IMR-90 (cell line): ENCODE measurements at regions not wholly inside any gene's neighbourhood (a gene's known extent, or its start where the extent isn't known, plus 50 kb on each side); places are given as distances from the start of the nearest gene placed in this dataset.

Experiments
- ATAC-seq: fragments of 200-7000 bp; cut with Tn5 transposase; 2 replicates; pipeline ENCODE4 v1.9.1; 2020; ENCODE audit warnings: low read depth, mild to moderate bottlenecking, moderate library complexity
- BruUV-seq: library from RNA; stranded (reverse); fragments of 400-500 nt; replicated peaks from 2 replicates; lab custom pipeline; 2021; lab: Mats Ljungman, UMichigan
- CTCF ChIA-PET: fragments of 300-600 bp; formaldehyde crosslinking; extraction: SDS; loops from one replicate; lab custom pipeline; 2021; ENCODE audit warnings: antibody characterized with exemption; lab: Yijun Ruan, JAX
- POLR2A ChIA-PET: fragments of 300-600 bp; sonication (Branson Sonifier 250); formaldehyde crosslinking; loops from one replicate; lab custom pipeline; 2022; ENCODE audit warnings: antibody characterized with exemption; ENCODE audit not compliant: unreplicated experiment; lab: Charles Lee
- DNase-seq: peaks from one replicate; pipeline ENCODE4 v3.0.0; 2013
- H2AFZ ChIP-seq: replicated peaks from 2 replicates; pipeline ENCODE3; 2013; ENCODE audit warnings: low read length, mild to moderate bottlenecking; ENCODE audit not compliant: poor library complexity
- H2AK5ac ChIP-seq: 2 replicates; pipeline ENCODE4 v1.6.1; 2013; ENCODE audit warnings: low read depth, low read length, inconsistent platforms
- H2AK9ac ChIP-seq: replicated peaks from 2 replicates; pipeline ENCODE3; 2013; ENCODE audit warnings: mild to moderate bottlenecking, low read depth, low read length, moderate library complexity; ENCODE audit not compliant: poor library complexity
- H2BK120ac ChIP-seq: 2 replicates; pipeline ENCODE4 v1.6.1; 2013; ENCODE audit warnings: low read depth, low read length, inconsistent platforms
- H2BK15ac ChIP-seq: 3 replicates; pipeline ENCODE4 v1.6.1; 2013; ENCODE audit warnings: low read depth, low read length, inconsistent platforms
- H2BK20ac ChIP-seq: 2 replicates; pipeline ENCODE4 v1.6.1; 2013; ENCODE audit warnings: low read depth, mild to moderate bottlenecking, inconsistent platforms, low read length, moderate library complexity
- H2BK5ac ChIP-seq: 2 replicates; pipeline ENCODE4 v1.6.1; 2013; ENCODE audit warnings: mild to moderate bottlenecking, low read depth, low read length, inconsistent platforms; ENCODE audit not compliant: poor library complexity, severe bottlenecking
- H3K14ac ChIP-seq: replicated peaks from 2 replicates; pipeline ENCODE4 v1.6.1; 2013; ENCODE audit warnings: low read depth, low read length, inconsistent platforms
- H3K18ac ChIP-seq: 2 replicates; pipeline ENCODE4 v1.6.1; 2013; ENCODE audit warnings: low read depth, low read length, control low read depth
- H3K23ac ChIP-seq: 2 replicates; pipeline ENCODE4 v1.6.1; 2013; ENCODE audit warnings: low read depth, low read length, inconsistent platforms
- H3K27ac ChIP-seq: 2 replicates; pipeline ENCODE4 v1.5.1; 2013; ENCODE audit warnings: mild to moderate bottlenecking, control low read depth, low read length; ENCODE audit not compliant: insufficient read depth
- H3K27me3 ChIP-seq: 2 replicates; pipeline ENCODE4 v1.6.1; 2013; ENCODE audit warnings: low read length; ENCODE audit not compliant: control insufficient read depth, insufficient read depth
- H3K36me3 ChIP-seq: 2 replicates; pipeline ENCODE4 v1.6.1; 2013; ENCODE audit warnings: low read length, mixed read lengths; ENCODE audit not compliant: control insufficient read depth, insufficient read depth
- H3K4ac ChIP-seq: 2 replicates; pipeline ENCODE4 v1.6.1; 2013; ENCODE audit warnings: low read depth, low read length, inconsistent platforms
- H3K4me1 ChIP-seq: 2 replicates; pipeline ENCODE4 v1.6.1; 2013; ENCODE audit warnings: low read length, mixed read lengths; ENCODE audit not compliant: control insufficient read depth, insufficient read depth
- H3K4me2 ChIP-seq: 2 replicates; pipeline ENCODE4 v1.6.1; 2013; ENCODE audit warnings: low read depth, mild to moderate bottlenecking, control low read depth, low read length, moderate library complexity
- H3K4me3 ChIP-seq: 2 replicates; pipeline ENCODE4 v1.5.1; 2013; ENCODE audit warnings: low read depth, mild to moderate bottlenecking, control low read depth, low read length, moderate library complexity; ENCODE audit not compliant: insufficient read depth
- H3K56ac ChIP-seq: 2 replicates; pipeline ENCODE4 v1.6.1; 2013; ENCODE audit warnings: low read length, inconsistent platforms; ENCODE audit not compliant: insufficient read depth; ENCODE audit errors: extremely low read depth
- H3K79me1 ChIP-seq, 2 experiments: 2 replicates each; pipeline ENCODE4 v1.6.1; 2013; ENCODE audit warnings: low read length in 2 of 2, inconsistent platforms in 1 of 2, low read depth in 1 of 2
- H3K9ac ChIP-seq: 2 replicates; pipeline ENCODE4 v1.6.1; 2013; ENCODE audit warnings: low read depth, low read length, control low read depth
- H3K9me1 ChIP-seq: 2 replicates; pipeline ENCODE4 v1.6.1; 2013; ENCODE audit warnings: low read length, inconsistent platforms; ENCODE audit not compliant: insufficient read depth
- H3K9me3 ChIP-seq: 2 replicates; pipeline ENCODE4 v1.6.1; 2013; ENCODE audit warnings: low read length; ENCODE audit not compliant: control insufficient read depth, insufficient read depth
- H4K20me1 ChIP-seq: 2 replicates; pipeline ENCODE4 v1.6.1; 2013; ENCODE audit warnings: low read length, inconsistent platforms; ENCODE audit not compliant: insufficient read depth
- H4K5ac ChIP-seq: 2 replicates; pipeline ENCODE4 v1.6.1; 2013; ENCODE audit warnings: mild to moderate bottlenecking, low read depth, low read length, control low read depth
- H4K8ac ChIP-seq, 2 experiments: 2 replicates each; pipeline ENCODE4 v1.6.1; 2013; ENCODE audit warnings: low read depth in 2 of 2, low read length in 2 of 2, control low read depth in 1 of 2, inconsistent platforms in 1 of 2
- H4K91ac ChIP-seq: 2 replicates; pipeline ENCODE4 v1.6.1; 2013; ENCODE audit warnings: low read depth, low read length, inconsistent platforms; ENCODE audit not compliant: insufficient read depth
- BHLHE40 ChIP-seq: fragments of 150-350 bp; IDR thresholded peaks from 2 replicates; pipeline ENCODE4 v1.6.1; 2016; ENCODE audit warnings: mild to moderate bottlenecking, low read depth, low read length
- CEBPB ChIP-seq: IDR thresholded peaks from 2 replicates; pipeline ENCODE4 v1.6.1; 2012; ENCODE audit warnings: low read depth, low read length, improper control_type of control experiment
- CHD1 ChIP-seq: IDR thresholded peaks from 2 replicates; pipeline ENCODE4 v1.6.1; 2012; ENCODE audit warnings: low read depth, low read length, improper control_type of control experiment
- CTCF ChIP-seq: conservative IDR thresholded peaks from 2 replicates; pipeline ENCODE4 v1.5.1; 2012; ENCODE audit warnings: mild to moderate bottlenecking, low read depth, low read length, improper control_type of control experiment
- FOS ChIP-seq: fragments of 150-350 bp; IDR thresholded peaks from 2 replicates; pipeline ENCODE4 v1.6.1; 2016; ENCODE audit warnings: low read depth, low read length
- MAFK ChIP-seq: IDR thresholded peaks from 2 replicates; pipeline ENCODE4 v1.6.1; 2012; ENCODE audit warnings: low read depth, low read length, improper control_type of control experiment
- MAZ ChIP-seq: IDR thresholded peaks from 2 replicates; pipeline ENCODE4 v1.6.1; 2012; ENCODE audit warnings: low read depth, mild to moderate bottlenecking, low read length, improper control_type of control experiment, moderate library complexity, borderline replicate concordance
- MXI1 ChIP-seq: IDR thresholded peaks from 2 replicates; pipeline ENCODE4 v1.6.1; 2012; ENCODE audit warnings: low read depth, mild to moderate bottlenecking, low read length, moderate library complexity, borderline replicate concordance
- NFE2L2 ChIP-seq: fragments of 150-350 bp; IDR thresholded peaks from 2 replicates; pipeline ENCODE4 v1.6.1; 2016; ENCODE audit warnings: low read depth, mild to moderate bottlenecking, low read length
- POLR2A ChIP-seq: IDR thresholded peaks from 2 replicates; pipeline ENCODE4 v1.6.1; 2012; ENCODE audit warnings: mild to moderate bottlenecking, low read depth, low read length
- RAD21 ChIP-seq: IDR thresholded peaks from 2 replicates; pipeline ENCODE4 v1.6.1; 2012; ENCODE audit warnings: low read length, improper control_type of control experiment
- RCOR1 ChIP-seq: IDR thresholded peaks from 2 replicates; pipeline ENCODE4 v1.6.1; 2012; ENCODE audit warnings: mild to moderate bottlenecking, low read length, improper control_type of control experiment; ENCODE audit not compliant: insufficient replicate concordance
- RFX5 ChIP-seq: IDR thresholded peaks from 2 replicates; pipeline ENCODE4 v1.8.0; 2012; ENCODE audit warnings: low read depth, mild to moderate bottlenecking, low read length, moderate library complexity
- SMC3 ChIP-seq: fragments of 150-350 bp; IDR thresholded peaks from 2 replicates; pipeline ENCODE4 v1.6.1; 2016; ENCODE audit warnings: low read depth, mild to moderate bottlenecking, antibody characterized with exemption, low read length, moderate library complexity
- USF2 ChIP-seq: fragments of 150-350 bp; IDR thresholded peaks from 2 replicates; pipeline ENCODE4 v1.6.1; 2017; ENCODE audit warnings: mild to moderate bottlenecking, antibody characterized with exemption, low read length, low read depth
- WGBS, 2 experiments: methylation state at CpG; one replicate each; pipeline versions ENCODE4 v1.1.5 to v1.1.7; 2013; ENCODE audit warnings: missing lambda C conversion rate in 2 of 2; ENCODE audit not compliant: insufficient read length in 1 of 2; ENCODE audit errors: extremely low coverage in 2 of 2; 5-methylcytosine and 5-hydroxymethylcytosine counted together
- dilution Hi-C: fragments of 300-500 bp; cut with HindIII; formaldehyde crosslinking; loops from one replicate; pipeline ENCODE4 v1.14.3; 2018; ENCODE audit warnings: low sequenced_read_pairs; ENCODE audit not compliant: unreplicated experiment
- in situ Hi-C: fragments of 300-500 bp; cut with MboI; formaldehyde crosslinking; loops from 3 replicates; pipeline ENCODE4 v1.14.3; 2019; ENCODE audit warnings: low sequenced_read_pairs, inconsistent platforms, mixed read lengths
- intact Hi-C: fragments of 100-400 bp; cut with micrococcal nuclease; formaldehyde crosslinking; loops from 2 replicates; pipeline ENCODE4 v1.10.0; 2022
- TF ChIP-seq, protein P1 (sequence below): fragments of 150-350 bp; IDR thresholded peaks from 2 replicates; pipeline ENCODE4 v1.6.1; 2016; ENCODE audit warnings: low read depth, mild to moderate bottlenecking, low read length, moderate library complexity, borderline replicate concordance

- no peak overlapping the region for H3K4ac ChIP-seq
These were observed 67.3 kb upstream of the TSPAN11 start for GRCh38 chr12:30859226-30859625.

More at GRCh38 chr12:30859226-30859625, 67.3 kb upstream of the TSPAN11 start:
- Histone ChIP-seq H3K9me3 (no peaks in the 10 kb centered on the region), H2BK15ac (no peak overlapping the region), H2BK20ac (no peak overlapping the region), H2BK120ac (no peak overlapping the region), H2BK5ac (no peak overlapping the region), H3K23ac (no peak overlapping the region), H3K9ac (no peak overlapping the region), H3K27ac (no peak overlapping the region), H3K36me3 (no peaks in the 10 kb centered on the region), H4K20me1 (no peaks in the 10 kb centered on the region), H3K56ac (no peak overlapping the region), H2AK9ac (peak overlapping the region; percentile 9), H3K14ac (no peak overlapping the region), H2AFZ (no peak overlapping the region), H3K4me3 (no peak overlapping the region), H3K9me1 (no peaks in the 10 kb centered on the region), H3K4me1 (no peaks in the 10 kb centered on the region), H3K4me2 (no peak overlapping the region), H3K27me3 (peaks cover 7% of the 10 kb centered on the region; the same call in 1 of the 2 replicates), H4K5ac (no peak overlapping the region), H4K8ac (no peak overlapping the region), H4K91ac (no peak overlapping the region), H3K79me1 (no peaks in the 10 kb centered on the region), H2AK5ac (no peak overlapping the region), H3K18ac (no peak overlapping the region)
- TF ChIP-seq BHLHE40 (no peak), CHD1 (no peak), USF2 (no peak), CEBPB (no peak), MAZ (no peak), RCOR1 (no peak), POLR2A (no peak), RAD21 (no peak), NFE2L2 (no peak), FOS (no peak), CTCF (no peak), MXI1 (no peak), MAFK (no peak), RFX5 (no peak), SMC3 (no peak)
- TF ChIP-seq, protein P1, sequence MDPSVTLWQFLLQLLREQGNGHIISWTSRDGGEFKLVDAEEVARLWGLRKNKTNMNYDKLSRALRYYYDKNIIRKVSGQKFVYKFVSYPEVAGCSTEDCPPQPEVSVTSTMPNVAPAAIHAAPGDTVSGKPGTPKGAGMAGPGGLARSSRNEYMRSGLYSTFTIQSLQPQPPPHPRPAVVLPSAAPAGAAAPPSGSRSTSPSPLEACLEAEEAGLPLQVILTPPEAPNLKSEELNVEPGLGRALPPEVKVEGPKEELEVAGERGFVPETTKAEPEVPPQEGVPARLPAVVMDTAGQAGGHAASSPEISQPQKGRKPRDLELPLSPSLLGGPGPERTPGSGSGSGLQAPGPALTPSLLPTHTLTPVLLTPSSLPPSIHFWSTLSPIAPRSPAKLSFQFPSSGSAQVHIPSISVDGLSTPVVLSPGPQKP: no peak
- intact Hi-C loops: no loop called here
- POLR2A ChIA-PET: interaction anchor here (0.6 kb wide), 1 partner anchor 23 kb away, joined by 5 read pairs; no protein-coding TSS in a partner anchor
- in situ Hi-C loops: no loop called here
- DNase-seq (no peak), ATAC-seq (no peak)
- CTCF ChIA-PET: interaction anchor here (0.8 kb wide), 1 partner anchor 576 kb away, joined by 3 read pairs; no protein-coding TSS in a partner anchor
- dilution Hi-C loops: no loop called here
- 100% methylated on average over 1 of the region's 2 CpGs; no CpG with 5 or more reads in 1 of the 2 experiments for WGBS, 2 experiments
- no TSS peak for BruUV-seq
